OCI-LY1 (cell line): ENCODE measurements at regions not wholly inside any gene's neighbourhood (a gene's known extent, or its start where the extent isn't known, plus 50 kb on each side); places are given as distances from the start of the nearest gene placed in this dataset.

Experiments
- H2AFZ ChIP-seq: fragments of 200-600 bp; sonication (generic), shearing (Covaris generic); 2 replicates; pipeline ENCODE4 v1.6.0; 2014; ENCODE audit warnings: antibody characterized with exemption, mild to moderate bottlenecking, low read length
- H3F3A ChIP-seq: fragments of 200-600 bp; sonication (generic), shearing (Covaris generic); 2 replicates; pipeline ENCODE4 v1.6.0; 2014; ENCODE audit warnings: mild to moderate bottlenecking, antibody characterized with exemption, low read length, moderate library complexity; ENCODE audit not compliant: insufficient read depth
- H3K27ac ChIP-seq: fragments of 200-600 bp; sonication (generic); 2 replicates; pipeline ENCODE4 v1.5.1; 2014; ENCODE audit warnings: low read length, mixed run types, mild to moderate bottlenecking, low read depth; ENCODE audit not compliant: poor library complexity, severe bottlenecking
- H3K27me3 ChIP-seq: fragments of 200-600 bp; sonication (generic); 2 replicates; pipeline ENCODE4 v1.6.0; 2014; ENCODE audit warnings: antibody characterized with exemption, mild to moderate bottlenecking, low read length, moderate library complexity; ENCODE audit not compliant: insufficient read depth
- H3K36me3 ChIP-seq: fragments of 200-600 bp; sonication (generic); 2 replicates; pipeline ENCODE4 v1.6.1; 2014; ENCODE audit warnings: mild to moderate bottlenecking, antibody characterized with exemption, low read length, moderate library complexity, mixed read lengths; ENCODE audit not compliant: insufficient read depth
- H3K4me1 ChIP-seq: fragments of 200-600 bp; sonication (generic); 2 replicates; pipeline ENCODE4 v1.5.1; 2014; ENCODE audit warnings: mild to moderate bottlenecking, low read length, moderate library complexity; ENCODE audit not compliant: insufficient read depth, severe bottlenecking
- H3K4me2 ChIP-seq: fragments of 200-600 bp; sonication (generic), shearing (Covaris generic); 2 replicates; pipeline ENCODE4 v1.6.1; 2014; ENCODE audit warnings: low read length
- H3K4me3 ChIP-seq: fragments of 200-600 bp; sonication (generic); 2 replicates; pipeline ENCODE4 v1.5.1; 2014; ENCODE audit warnings: low read length, low read depth, mild to moderate bottlenecking, mixed read lengths; ENCODE audit not compliant: poor library complexity, severe bottlenecking
- H3K79me2 ChIP-seq: fragments of 200-600 bp; shearing (Covaris generic); 2 replicates; pipeline ENCODE4 v1.6.1; 2016; ENCODE audit warnings: mixed run types, low read length, mixed read lengths; ENCODE audit not compliant: insufficient read depth
- H3K9ac ChIP-seq: fragments of 200-600 bp; sonication (generic), shearing (Covaris generic); 2 replicates; pipeline ENCODE4 v1.6.1; 2014; ENCODE audit warnings: mild to moderate bottlenecking, low read length, mixed read lengths
- H3K9me2 ChIP-seq: fragments of 200-600 bp; sonication (generic), shearing (Covaris generic); 2 replicates; pipeline ENCODE4 v1.6.1; 2014; ENCODE audit warnings: low read depth, mild to moderate bottlenecking, low read length, mixed read lengths
- H3K9me3 ChIP-seq: fragments of 200-600 bp; shearing (Covaris generic); 2 replicates; pipeline ENCODE4 v1.6.1; 2014; ENCODE audit warnings: low read length, mixed read lengths
- H4K20me1 ChIP-seq: fragments of 200-600 bp; sonication (generic), shearing (Covaris generic); 2 replicates; pipeline ENCODE4 v1.6.0; 2016; ENCODE audit warnings: mild to moderate bottlenecking, low read length; ENCODE audit not compliant: insufficient read depth
- EZH2 ChIP-seq: fragments of 200-600 bp; sonication (generic), shearing (Covaris generic); IDR thresholded peaks from 2 replicates; pipeline ENCODE4 v1.8.0; 2017; ENCODE audit warnings: borderline replicate concordance, mixed run types, mild to moderate bottlenecking, antibody characterized with exemption, low read length, moderate library complexity, mixed read lengths
- TF ChIP-seq, protein P1 (sequence below): fragments of 200-600 bp; sonication (generic), shearing (Covaris generic); IDR thresholded peaks from 2 replicates; pipeline ENCODE4 v1.5.1; 2017; ENCODE audit warnings: mild to moderate bottlenecking, antibody characterized with exemption, low read length, moderate library complexity, mixed read lengths

DNA sequence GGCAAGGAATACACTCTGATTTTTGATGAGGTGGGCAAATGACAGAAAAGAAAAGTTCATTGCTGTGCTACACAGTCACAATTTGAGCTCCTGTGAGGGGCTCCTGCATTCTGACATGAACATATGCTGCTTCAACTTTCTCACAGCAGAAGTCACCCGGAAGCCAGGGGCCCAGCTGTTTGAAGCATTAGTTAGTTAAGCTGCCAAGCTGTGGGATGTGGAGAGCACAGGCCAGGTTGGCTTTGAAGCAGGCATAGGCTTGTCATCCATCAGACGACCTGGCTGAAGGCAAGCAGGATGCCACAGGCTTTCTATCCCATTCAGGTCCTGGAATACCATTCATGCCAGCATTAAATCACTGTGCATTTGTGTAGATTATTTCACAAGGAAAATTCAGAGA is 63.1 kb downstream of the MTNR1B start:
- no peaks in the 10 kb centered on the region for H3K79me2 ChIP-seq
- no peaks in the 10 kb centered on the region for H3K9me2 ChIP-seq
- no peaks in the 10 kb centered on the region for H3K36me3 ChIP-seq
- H3K4me1 ChIP-seq: no peaks in the 10 kb centered on the region
- no peaks in the 10 kb centered on the region for H3K27me3 ChIP-seq
- no peaks in the 10 kb centered on the region for H4K20me1 ChIP-seq
- TF ChIP-seq EZH2: no peak
- TF ChIP-seq, protein P1, sequence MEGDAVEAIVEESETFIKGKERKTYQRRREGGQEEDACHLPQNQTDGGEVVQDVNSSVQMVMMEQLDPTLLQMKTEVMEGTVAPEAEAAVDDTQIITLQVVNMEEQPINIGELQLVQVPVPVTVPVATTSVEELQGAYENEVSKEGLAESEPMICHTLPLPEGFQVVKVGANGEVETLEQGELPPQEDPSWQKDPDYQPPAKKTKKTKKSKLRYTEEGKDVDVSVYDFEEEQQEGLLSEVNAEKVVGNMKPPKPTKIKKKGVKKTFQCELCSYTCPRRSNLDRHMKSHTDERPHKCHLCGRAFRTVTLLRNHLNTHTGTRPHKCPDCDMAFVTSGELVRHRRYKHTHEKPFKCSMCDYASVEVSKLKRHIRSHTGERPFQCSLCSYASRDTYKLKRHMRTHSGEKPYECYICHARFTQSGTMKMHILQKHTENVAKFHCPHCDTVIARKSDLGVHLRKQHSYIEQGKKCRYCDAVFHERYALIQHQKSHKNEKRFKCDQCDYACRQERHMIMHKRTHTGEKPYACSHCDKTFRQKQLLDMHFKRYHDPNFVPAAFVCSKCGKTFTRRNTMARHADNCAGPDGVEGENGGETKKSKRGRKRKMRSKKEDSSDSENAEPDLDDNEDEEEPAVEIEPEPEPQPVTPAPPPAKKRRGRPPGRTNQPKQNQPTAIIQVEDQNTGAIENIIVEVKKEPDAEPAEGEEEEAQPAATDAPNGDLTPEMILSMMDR: no peak
- no peaks in the 10 kb centered on the region for H3K9me3 ChIP-seq
- no peak overlapping the region for H3K4me2 ChIP-seq
- no peaks in the 10 kb centered on the region for H3F3A ChIP-seq
- no peak overlapping the region for H2AFZ ChIP-seq
- H3K4me3 ChIP-seq: no peak overlapping the region
- H3K27ac ChIP-seq: no peak overlapping the region
- H3K9ac ChIP-seq: no peak overlapping the region

DNA sequence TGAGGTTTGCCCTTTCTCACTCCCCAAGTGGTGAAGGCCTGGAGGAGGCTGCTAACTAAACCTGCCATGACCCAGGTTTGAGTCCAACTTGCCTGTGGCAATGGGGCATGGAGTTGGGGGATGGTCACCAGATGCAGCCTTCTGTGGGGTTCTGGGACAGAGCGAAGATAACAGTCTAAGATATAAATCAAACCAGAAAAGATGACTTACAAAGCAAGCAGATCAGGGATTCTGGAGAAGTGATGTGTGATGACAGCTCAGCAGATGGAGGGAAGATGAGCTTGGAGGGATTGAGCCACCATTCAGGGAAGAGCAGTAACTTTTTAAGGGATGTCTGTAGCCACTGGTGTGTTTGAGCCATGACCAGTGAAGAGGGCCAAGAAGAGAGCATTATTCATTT is 63.6 kb downstream of the MTNR1B start:
- H3K27ac ChIP-seq: no peak overlapping the region

GRCh38 chr11:93034031-93034722 is 64.7 kb downstream of the MTNR1B start:
- no peak overlapping the region for H3K4me3 ChIP-seq
- H3K27me3 ChIP-seq: no peaks in the 10 kb centered on the region

More for the DNA sequence above, 63.6 kb downstream of the MTNR1B start:
- H3K27me3 ChIP-seq: no peaks in the 10 kb centered on the region
- H3K4me3 ChIP-seq: no peak overlapping the region
- H3K9me2 ChIP-seq: no peaks in the 10 kb centered on the region
- no peaks in the 10 kb centered on the region for H4K20me1 ChIP-seq
- no peaks in the 10 kb centered on the region for H3K79me2 ChIP-seq
- H3K4me2 ChIP-seq: no peak overlapping the region
- TF ChIP-seq, protein P1: no peak
- TF ChIP-seq EZH2: no peak
- H3F3A ChIP-seq: no peaks in the 10 kb centered on the region
- H2AFZ ChIP-seq: no peak overlapping the region
- H3K4me1 ChIP-seq: no peaks in the 10 kb centered on the region
- no peak overlapping the region for H3K9ac ChIP-seq
- no peaks in the 10 kb centered on the region for H3K36me3 ChIP-seq
- H3K9me3 ChIP-seq: no peaks in the 10 kb centered on the region

More at GRCh38 chr11:93034031-93034722, 64.7 kb downstream of the MTNR1B start:
- no peak overlapping the region for H3K4me2 ChIP-seq
- H3F3A ChIP-seq: no peaks in the 10 kb centered on the region
- H3K4me1 ChIP-seq: no peaks in the 10 kb centered on the region
- no peak overlapping the region for H3K27ac ChIP-seq
- H3K9ac ChIP-seq: no peak overlapping the region
- no peaks in the 10 kb centered on the region for H3K36me3 ChIP-seq
- no peak overlapping the region for H2AFZ ChIP-seq
- H3K79me2 ChIP-seq: no peaks in the 10 kb centered on the region
- H3K9me3 ChIP-seq: no peaks in the 10 kb centered on the region
- no peak for TF ChIP-seq EZH2
- TF ChIP-seq, protein P1: no peak
- H4K20me1 ChIP-seq: no peaks in the 10 kb centered on the region
- H3K9me2 ChIP-seq: no peaks in the 10 kb centered on the region
